ENCODE measurements at regions not wholly inside any gene's neighbourhood (a gene's known extent, or its start where the extent isn't known, plus 50 kb on each side); places are given as distances from the start of the nearest gene placed in this dataset.

DNA sequence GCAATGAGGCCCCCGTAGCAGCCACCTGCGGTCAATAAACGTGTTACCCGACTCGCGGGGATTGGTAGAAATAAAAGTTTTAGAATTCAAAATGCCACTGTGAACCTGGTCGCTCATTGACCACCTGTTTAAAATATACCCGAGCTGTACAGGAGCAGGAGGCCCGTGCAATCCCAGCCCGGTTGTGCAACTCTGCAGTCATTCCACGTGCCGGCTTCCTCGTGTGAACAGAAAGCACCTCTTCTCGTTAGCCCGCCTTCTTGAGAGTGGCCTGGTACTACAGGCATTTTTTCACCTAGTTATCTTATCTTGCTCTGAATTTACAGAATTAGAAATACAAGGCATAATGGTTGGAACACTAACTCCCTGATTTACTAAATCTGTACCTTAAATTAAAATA, 660.7 kb downstream of the GALR1 start:
- DNase-seq (ENCODE audit: low spot score): no peak

DNA sequence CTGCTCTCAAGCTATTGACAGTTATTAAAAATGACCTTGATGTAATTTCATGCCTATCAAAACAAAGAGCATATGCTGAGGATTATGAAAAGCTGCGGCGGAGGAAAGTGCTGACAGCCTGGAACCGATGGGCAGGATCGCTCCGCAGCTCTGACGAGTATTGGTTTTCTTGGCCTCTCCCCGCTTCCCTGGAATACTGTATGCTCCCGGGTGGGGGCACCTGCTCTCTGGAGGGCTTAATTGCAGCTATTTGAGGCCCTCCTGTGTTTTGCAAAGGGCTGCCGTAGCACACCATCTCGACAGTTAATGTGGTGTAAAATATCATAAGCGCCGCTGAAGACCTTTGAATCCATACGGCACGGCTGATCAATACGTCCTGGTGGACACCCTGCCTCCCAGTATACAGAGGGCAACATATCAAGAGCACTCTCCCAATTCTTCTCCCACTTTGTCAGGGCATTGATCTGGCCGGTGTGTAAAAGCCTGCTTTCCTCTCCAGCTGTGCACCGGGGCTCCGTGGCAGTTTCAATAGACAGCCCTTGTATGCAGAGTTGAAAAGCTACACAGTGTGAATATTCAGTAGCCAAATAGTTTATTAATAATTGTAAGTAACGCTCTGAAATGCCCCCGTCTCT, 662.4 kb downstream of the GALR1 start:
- DNase-seq (ENCODE audit: low spot score): no peak

DNA sequence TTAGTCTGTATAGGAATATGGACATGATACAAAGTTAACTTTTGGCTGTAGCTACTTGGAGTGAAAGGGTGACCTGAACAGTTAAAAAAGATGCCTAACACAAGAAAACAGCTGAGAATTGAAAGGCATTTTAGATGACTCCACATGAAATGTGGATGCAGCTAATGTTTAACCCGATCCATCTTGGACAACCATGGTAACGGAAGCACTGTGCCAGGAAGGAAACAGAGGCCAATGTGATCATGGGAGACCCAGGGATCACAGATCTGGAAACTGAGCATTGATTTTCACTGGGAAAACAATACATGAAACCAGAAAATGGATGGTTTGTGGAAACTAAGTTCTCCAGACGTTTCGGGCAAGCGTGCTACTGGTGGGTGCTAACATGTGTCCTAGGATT, 669.1 kb downstream of the GALR1 start:
- DNase-seq (ENCODE audit: low spot score): no peak

DNA sequence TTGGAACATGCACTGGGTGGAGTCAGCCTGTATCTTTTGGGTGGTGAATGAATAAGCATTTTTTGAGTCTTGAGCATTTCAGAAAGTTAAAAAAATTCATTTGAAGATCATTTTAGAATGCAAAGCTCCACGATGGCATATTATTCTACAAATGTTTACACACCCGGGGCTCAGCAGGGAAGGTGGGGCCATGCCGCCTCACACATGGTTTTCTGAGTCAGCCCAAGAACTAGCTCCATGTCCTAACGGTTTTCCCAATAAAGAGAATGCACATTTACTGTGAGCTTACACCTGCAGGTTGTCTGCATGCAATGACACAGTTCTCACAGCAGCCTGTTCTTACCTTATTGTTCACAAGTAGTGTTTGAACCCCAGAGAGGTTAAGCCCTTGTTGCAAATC, 670.3 kb downstream of the GALR1 start:
- no peak for DNase-seq (ENCODE audit: low spot score)

DNA sequence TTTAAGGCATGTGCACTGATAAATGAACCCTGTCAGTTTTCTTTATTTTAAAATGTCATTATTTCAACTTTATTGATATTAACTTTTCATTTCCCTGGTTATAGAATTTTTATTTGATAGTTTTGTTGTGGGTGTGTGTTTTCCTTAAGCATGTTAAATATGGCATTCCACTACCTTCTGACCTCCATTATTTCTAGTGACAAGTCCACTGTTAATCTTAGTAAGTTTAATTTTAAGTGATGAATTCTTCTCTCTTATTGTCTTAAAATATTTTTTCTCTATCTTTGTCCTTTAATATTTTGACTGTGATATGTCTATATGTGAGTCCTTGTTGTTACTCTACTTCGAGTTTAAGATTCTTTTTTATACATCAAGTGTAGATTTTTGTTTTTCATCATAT, 685.7 kb downstream of the GALR1 start:
- no peak for DNase-seq (ENCODE audit: low spot score)

DNA sequence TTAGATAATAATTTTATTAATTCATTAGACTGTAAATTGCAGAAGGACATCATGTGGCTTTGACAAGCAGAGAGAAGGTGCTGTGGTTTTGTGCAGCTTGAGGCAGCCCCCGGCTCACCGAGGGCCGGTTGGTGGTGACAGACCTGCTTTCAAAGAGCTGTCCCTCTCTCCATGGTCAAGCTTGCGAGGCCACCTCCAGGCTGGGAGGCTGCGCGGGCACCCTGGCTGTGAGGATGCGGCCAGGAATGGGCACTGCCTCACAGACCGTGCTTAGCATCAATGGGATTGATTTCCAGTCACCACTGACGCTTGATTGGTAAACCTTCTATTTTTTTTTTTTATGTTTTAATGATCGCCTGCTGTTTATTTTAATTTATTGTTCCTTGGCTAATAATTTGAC, 690.9 kb downstream of the GALR1 start:
- no peak for DNase-seq (ENCODE audit: low spot score)

GRCh38 chr18:77944533-77944932, 694.9 kb downstream of the GALR1 start:
- DNase-seq (ENCODE audit: low spot score): no peak

DNA sequence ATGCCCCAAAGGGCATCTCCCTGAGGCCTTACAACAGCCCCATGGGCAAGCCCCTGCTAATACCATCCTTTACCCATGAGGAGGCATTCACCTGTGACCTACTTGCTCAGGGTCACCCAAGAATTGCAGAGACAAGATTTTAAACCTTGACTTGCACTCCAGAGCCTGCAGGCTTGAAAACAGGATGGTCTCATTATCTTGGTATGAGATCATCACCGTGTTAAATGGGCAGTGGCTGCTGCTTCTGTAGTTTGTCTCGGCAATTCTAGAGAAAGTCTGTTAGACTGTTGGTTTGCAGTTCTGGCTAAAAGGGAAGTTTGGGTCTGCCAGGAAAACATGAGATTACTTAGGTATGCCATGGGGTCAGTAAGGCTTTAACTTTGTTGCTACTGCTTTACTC, 698.9 kb downstream of the GALR1 start:
- no peak for DNase-seq (ENCODE audit: low spot score)

DNA sequence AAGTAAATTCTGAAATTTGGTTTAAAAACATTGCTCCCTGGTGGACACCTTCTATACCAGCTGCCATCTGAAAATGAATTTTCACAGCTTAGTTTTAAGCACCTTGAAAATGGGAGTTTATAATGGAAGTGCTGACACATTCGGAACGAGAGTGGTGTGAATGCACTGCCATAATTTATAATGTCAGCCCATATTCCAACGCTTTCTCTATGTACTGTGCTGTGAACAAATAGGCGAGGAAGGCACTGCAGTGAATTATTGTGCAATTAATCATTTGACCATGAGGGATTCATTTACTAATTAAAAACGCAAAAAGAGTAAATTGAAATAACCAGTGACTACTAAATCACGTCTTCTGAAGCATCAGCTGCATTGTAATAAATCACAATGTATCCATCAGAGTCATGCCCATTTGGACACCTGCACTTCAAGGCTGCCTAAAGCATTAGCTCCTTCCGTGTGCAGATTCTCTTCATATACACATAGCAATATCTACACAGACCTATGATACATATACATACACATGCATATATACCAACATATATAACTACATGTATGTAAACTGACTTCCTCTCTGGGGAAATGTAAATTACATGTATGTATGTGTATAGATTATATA, 699.8 kb downstream of the GALR1 start:
- DNase-seq (ENCODE audit: low spot score): no peak

GRCh38 chr18:77959248-77959647, 709.6 kb downstream of the GALR1 start:
- no peak for DNase-seq (ENCODE audit: low spot score)

- DNase-seq (ENCODE audit: low spot score): no peak
These were observed 711.3 kb downstream of the GALR1 start for GRCh38 chr18:77960791-77961410.

GRCh38 chr18:77967071-77967470, 717.4 kb downstream of the GALR1 start:
- no peak for DNase-seq (ENCODE audit: low spot score)

DNA sequence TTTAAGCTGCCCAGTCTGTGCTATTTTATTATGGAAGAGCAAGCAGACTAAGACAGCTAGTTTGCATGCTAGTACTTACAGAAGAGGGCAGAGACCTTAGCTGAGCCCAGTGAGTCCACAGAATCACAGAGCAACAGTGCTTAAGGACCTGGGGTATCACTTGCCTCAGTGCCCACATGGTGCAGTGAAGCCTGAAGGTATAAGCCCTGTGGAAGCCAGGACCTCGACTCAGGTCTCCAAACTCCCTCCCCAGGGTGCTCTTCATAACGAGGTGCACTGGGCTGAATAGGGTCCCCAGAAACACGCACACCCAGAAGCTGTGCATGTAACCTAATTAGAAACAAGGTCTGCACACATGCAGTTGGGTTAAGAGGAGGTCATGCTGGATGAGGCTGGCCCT, 718.1 kb downstream of the GALR1 start:
- DNase-seq (ENCODE audit: low spot score): no peak

DNA sequence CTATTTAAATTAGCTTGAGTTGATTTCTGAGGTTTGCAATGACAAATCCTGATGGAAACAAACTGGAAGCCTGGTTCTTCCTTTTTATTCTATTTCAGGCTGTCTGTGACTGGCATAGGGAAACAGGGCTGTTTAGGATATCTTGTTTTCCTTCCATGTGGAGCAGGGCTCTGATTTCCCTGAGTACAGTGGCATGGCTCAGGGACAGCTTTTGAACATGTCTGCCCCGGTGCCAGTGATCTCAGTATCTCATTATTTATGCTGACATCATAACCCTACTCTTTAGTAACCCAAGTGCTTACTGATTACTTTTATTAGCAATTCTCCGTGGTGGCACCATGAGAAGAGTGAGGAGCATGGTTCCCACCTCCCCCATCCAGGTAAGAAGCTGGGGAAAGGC, 720.3 kb downstream of the GALR1 start:
- DNase-seq (ENCODE audit: low spot score): no peak

- DNase-seq (ENCODE audit: low spot score): no peak
These were observed 721.2 kb downstream of the GALR1 start for GRCh38 chr18:77970814-77971213.

DNA sequence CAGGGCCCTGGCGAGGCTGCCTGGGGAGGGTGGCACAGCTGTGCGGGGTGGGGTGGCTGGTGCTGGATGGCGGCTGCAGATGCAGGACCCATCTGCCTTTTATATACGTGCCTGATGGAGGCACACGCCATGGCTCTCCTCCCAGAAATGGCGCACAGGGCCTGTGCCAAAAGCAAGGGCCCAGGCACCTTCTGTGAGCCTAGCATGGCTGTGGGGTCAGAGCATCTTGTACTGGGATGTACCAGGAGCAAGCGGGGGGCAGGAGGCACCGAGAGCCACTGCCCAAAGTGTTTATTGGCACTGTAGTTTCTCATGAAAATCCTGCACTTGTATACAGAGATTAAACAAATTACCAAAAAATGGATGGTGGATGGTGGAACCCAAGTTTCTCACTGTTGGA, 724.1 kb downstream of the GALR1 start:
- DNase-seq (ENCODE audit: low spot score): no peak

DNA sequence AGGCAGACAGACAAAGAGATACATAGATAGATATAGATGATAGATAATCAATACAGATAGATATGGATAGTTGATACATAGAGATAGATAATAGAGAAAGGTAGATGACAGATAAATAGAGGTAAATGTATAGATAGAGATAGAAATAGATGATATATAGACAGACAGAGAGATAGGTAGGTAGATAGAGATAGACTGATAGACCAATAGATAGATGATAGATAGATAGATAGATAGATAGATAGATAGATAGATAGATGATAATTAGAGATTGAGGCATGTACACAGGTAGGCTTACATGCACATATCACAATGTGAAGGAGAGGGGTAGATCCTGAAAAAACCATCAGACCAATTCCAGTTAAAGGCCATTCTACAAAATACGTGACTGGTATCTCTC, 724.7 kb downstream of the GALR1 start:
- no peak for DNase-seq (ENCODE audit: low spot score)

GRCh38 chr18:77977331-77977730, 727.7 kb downstream of the GALR1 start:
- DNase-seq (ENCODE audit: low spot score): no peak

- no peak for DNase-seq (ENCODE audit: low spot score)
These were observed 730.6 kb downstream of the GALR1 start for GRCh38 chr18:77980275-77980674.

DNA sequence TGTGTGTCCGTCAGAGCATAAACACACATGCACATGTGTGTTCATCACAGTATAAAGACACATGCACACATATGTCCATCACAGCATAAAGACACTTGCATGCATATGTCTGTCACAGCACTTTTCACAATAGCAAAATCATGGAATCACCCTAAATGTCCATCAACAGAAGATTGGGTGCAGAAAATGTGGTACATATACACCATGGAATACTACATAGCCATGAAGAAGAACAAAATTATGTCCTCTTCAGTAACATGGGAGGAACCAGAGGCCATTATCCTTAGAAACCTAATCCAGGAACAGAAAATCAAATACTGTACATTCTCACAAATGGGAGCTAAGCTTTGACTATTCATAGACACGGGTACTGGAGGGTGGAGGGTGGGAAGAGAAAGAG, 732.2 kb downstream of the GALR1 start:
- no peak for DNase-seq (ENCODE audit: low spot score)

DNA sequence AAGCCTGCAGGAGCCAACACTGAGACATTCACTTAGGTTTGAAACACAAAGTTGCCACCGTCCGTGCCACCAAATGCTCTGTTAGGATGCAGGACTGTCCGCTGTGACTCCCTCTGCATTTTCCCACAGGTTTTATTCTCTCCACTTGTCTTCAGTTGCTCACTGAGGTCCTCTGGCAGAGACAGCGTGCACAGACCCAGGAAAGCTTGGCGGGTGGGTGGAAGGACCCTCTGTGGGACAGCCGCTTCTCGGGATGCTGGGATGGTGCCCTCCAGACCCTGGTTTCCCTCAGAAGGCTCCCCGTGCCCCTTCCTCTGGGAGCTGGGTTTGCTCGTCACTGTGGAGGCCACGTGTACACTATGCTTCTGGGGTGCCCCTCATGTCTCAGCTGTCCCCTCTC, 733.6 kb downstream of the GALR1 start:
- DNase-seq (ENCODE audit: low spot score): no peak

DNA sequence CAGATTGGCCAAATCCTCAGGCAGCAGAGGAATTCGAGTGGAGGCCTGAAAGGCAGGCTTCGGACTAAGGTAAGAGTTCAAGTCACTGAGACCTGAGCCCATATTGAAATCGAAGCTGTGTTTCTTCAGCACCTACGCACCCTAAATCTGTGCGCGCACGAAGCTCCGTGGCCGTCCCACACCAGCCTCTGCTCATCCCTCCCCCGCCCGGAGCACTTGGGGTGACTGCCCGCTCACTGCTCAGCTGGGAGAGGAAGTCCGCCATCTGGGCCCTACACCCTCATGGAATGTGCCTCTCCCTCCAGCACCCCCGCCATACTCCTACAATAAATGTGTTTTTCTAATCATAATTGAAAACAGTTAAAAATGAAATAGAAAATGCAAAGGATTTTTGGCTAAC, 734.5 kb downstream of the GALR1 start:
- DNase-seq (ENCODE audit: low spot score): no peak

DNA sequence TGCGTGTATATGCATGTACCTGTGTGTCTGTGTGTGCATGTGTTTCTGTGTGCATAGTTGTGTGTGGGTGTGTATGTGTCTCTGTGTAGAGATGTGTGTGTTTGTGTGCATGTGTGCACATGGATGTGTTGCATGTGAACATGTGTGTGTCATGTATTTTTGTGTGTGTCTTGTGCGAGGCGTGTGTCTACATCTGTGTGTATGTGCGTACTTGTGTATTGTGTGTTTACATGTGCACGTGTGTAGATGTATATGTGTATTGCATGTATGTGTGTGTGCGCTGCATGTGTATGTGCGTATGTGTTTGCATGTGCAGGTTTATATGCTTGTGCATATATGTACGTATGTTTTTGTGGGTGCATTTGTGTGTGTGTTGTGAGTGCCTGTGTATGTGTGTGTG, 735.2 kb downstream of the GALR1 start:
- no peak for DNase-seq (ENCODE audit: low spot score)
